Stimulated activated CD4-positive, alpha-beta T cell treated with anti-CD3 and anti-CD28 coated beads, Interleukin-1b, Interleukin-23, amount 100 ng/mL, for 48 hours (primary cell): ENCODE measurements at regions not wholly inside any gene's neighbourhood (a gene's known extent, or its start where the extent isn't known, plus 50 kb on each side); places are given as distances from the start of the nearest gene placed in this dataset.
"Not testable (repeated sequence)": the region's sequence is repeated elsewhere in the genome, so short reads cannot be mapped to it uniquely, and the experiment has no call there.

Experiments
- DNase-seq: peaks from one replicate; pipeline ENCODE4 v3.0.0-alpha.2; 2020

- no peak for DNase-seq
These were observed 157.8 kb upstream of the HDAC4 start for GRCh38 chr2:239558661-239559060.

DNA sequence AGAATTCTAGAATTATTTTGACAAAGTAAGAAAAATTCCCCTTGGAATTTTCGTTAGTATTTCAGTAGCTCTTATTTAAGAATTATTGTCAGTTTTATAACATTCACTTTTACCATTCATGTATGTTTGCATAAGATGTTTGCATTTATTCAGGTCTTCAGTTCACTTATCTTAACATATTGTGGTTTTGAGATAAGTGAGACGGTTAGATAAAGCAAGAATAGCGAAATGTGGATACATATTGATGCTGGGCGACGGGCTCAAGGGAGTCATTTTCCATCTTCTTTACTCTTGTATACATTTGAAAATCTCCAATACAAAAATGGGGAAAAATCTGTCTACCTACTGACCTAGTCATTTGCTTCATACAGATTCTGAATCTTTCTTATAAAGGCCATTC, 156.7 kb upstream of the HDAC4 start:
- no peak for DNase-seq

- no peak for DNase-seq
These were observed 154.7 kb upstream of the HDAC4 start for GRCh38 chr2:239555571-239555905.

GRCh38 chr2:239554766-239555570, 154.1 kb upstream of the HDAC4 start:
- no peak for DNase-seq

DNA sequence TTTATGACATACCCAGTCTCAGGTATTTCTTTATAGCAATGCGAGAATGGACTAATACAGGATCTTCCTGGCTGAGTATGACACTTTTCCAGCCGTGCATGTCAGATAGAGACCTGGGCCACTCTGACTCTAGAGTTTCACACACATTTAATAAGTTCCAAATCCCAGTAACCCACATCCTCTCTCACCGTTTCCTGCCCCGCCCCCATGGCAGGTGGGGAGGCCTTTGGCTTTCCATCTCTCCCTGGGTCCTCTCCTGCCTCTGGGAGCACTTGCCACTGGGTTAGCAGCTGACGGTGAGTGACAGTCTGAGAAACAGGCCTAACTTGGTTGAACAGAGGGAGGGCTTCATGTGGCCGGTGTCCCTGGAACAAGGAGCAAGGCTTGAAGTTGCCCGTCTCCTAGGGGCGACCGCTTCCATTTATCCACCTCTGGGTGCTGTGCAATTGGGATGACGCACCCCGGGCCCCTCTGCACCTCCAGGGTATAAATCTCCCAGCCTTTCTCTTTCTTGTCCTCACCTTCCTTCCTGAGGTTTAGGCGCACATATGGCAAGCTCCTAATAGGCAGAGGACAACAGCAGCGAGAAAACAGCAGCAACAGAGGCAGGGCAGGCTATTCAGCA, 152.7 kb upstream of the HDAC4 start:
- DNase-seq = no peak

- no peak for DNase-seq
These were observed 151.6 kb upstream of the HDAC4 start for GRCh38 chr2:239552213-239552926.

- no peak for DNase-seq
These were observed 150.4 kb upstream of the HDAC4 start for GRCh38 chr2:239551206-239551605.

- no peak for DNase-seq
These were observed 149.5 kb upstream of the HDAC4 start for GRCh38 chr2:239550357-239550756.

GRCh38 chr2:239549711-239550255, 149.0 kb upstream of the HDAC4 start:
- DNase-seq = no peak

DNA sequence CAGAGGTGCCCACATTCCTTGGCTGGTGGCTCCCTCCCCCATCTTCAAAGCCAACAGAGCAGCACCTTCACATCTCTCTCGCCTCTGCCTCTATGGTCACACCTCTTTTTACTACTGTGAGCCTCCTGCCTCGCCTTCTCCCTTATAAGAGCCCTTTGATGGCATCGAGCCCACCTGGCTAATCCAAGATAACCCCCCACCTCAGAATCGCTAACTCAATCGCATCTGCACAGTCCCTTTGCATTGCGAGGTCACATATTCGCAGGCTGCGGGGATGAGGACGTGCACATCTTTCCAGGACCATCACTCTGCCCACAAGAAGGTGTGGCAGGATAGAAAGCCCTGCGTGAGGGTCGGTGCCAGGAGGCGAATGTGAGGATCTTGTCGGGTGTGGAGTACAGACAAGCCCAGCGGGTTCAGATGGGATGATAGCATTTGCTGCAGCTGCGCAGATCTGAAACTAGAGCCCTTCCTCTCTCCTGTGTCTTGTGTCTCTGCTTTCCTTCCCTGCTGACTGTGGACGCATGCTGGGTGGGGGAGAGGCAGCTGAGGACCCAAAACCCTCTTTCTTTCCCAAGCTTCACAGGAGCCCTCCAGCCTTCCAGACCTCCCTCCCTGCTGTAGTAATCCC, 148.3 kb upstream of the HDAC4 start:
- no peak for DNase-seq

DNA sequence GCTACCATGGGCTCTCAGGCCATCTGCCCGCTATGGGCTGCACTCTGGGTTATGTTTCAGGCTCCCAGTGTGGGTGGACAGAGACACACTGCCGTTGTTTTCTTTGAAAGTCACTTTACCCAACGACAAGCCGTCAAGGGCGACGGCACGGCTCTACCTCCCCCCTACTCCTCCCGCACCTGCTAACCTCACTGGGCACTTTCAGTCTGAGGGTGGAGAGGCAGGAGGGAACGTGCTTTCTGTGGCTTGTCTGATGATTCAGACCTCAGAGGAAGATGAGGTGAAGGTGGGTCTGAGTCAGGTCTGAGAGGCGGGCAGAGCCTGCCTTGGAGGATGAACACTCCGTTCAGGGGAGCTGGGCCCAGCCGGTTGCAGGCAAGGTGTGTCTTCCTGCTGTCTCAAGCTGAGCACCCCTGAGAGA, 147.6 kb upstream of the HDAC4 start:
- peak; percentile 90 for DNase-seq

GRCh38 chr2:239547140-239547539, 146.3 kb upstream of the HDAC4 start:
- not testable (repeated sequence) for DNase-seq

GRCh38 chr2:239546541-239546940, 145.7 kb upstream of the HDAC4 start:
- no peak for DNase-seq

DNA sequence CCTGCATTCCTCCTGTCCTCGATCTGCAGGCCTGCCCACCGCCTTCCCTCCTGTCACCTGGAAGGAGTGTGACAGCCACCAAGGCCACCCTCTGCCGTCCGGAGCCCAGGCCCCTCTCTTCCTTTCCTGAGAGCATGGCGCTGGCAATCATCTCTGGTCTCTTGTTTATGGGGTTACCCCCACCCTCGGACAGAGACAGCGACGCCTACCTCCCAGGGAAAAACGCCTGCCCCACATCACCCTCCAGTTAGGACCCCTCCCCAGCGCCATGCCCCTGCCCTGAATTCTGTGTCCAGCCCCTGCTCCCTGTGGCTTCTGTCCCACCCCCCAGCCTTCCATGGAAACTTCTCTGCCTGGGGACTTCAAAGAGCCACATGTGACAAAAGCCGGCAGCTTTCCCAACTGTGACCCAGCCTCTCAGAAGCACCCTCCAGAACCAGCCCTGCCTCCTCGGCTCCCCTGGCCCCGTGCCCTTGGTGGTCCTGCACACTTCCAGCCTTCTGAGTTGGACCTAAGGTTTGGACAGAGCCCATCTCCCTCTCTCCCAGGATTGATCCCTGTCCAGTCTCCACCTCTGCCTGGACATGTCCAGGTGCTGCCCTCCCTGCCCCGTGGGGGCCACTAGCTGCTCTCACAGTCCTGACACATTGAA, 145.0 kb upstream of the HDAC4 start:
- DNase-seq = no peak

- peak; percentile 85 for DNase-seq
These were observed 144.2 kb upstream of the HDAC4 start for GRCh38 chr2:239544918-239545465.

DNA sequence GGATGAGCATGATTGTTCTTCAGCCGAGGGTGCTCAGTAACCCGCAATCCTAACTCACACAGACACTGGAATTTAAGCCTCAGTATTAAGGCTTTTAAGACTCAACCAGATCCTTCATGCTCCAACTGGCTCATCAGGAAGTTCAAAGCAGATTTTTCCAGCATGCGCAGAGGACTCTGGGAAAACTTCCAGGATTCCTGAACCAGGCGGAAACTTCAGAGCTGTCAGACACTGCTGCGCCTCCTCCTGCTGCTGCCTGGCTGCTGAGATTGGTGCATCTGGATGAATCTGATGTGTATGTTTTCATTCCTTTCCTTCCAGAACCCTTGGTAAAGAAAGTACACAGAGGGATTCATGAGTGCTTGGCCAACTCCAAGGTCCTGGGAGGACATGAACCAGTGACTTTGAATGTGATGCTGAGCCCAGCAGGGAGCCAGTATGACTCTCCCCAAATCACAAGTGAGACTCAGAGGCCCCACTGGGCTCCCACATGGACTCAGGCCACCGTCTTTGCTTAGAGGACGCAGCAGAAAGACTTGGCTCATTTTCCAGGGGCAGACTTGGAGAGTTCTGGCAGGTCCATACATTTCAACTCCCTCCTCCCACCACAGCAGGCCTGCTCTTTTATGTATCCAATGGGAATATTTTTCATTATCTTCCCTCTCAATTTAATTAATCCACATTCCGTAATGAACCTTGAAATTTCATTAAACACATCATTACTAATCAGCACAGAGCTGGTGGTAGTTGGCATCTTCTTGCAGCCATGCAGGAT, 143.5 kb upstream of the HDAC4 start:
- DNase-seq = no peak

DNA sequence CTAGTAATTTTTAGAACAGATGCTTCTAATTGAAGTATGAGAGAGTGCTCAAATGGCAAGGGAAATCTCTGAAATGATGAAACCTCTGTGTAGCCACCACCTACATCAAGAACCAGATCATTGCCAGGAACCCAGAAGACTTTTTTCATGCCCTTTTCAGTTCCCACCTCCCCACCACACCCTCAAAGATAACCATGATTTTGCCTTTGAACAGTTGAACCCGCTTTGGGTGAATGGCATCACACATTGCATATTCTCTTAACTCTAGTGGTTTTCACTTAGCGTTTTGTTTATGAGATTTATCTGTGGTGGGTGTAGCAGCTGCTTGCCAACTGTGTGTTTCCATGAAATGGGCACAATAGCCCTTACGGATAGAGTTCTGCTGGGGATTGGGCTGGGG, 142.9 kb upstream of the HDAC4 start:
- no peak for DNase-seq

DNA sequence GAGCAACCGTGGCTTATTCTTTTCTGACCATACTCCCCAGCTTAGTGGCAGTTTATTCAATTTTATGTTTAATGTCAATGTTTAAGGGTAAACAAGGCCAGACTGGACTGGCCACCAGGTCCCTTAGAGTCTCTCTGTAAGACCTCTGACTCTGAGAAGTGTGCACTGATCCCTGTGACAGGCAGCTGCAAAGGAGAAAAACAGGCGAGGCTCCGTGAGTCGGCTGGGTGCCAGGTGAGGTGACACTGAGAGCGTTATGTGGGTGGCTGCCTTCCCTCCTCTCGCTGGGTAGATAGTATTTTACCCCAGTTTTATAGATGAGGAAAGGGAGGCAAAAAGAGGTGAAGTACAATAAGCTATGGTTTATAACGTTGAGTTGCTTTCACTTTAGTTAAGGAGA, 139.4 kb upstream of the HDAC4 start:
- no peak for DNase-seq

DNA sequence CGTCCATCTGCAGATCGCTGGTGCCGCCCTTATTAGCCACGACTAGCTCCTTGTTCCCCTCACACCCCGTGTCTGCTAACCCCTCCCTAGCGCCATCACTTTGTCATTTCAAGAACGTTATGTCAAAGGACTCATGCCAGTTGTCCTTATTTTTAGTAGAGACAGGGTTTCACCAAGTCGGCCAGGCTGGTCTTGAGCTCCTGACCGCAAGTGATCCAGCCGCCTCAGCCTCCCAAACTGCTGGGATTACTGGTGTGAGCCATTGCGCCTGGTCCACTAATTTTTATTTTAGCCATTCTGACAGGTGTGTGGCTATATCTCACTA, 138.9 kb upstream of the HDAC4 start:
- no peak for DNase-seq

- no peak for DNase-seq
These were observed 138.4 kb upstream of the HDAC4 start for GRCh38 chr2:239539083-239539775.
